H1 (cell line): ENCODE measurements at regions not wholly inside any gene's neighbourhood (a gene's known extent, or its start where the extent isn't known, plus 50 kb on each side); places are given as distances from the start of the nearest gene placed in this dataset.

Experiments
- CTCF ChIA-PET: fragments of 300-600 bp; sonication (Branson Sonifier 250); formaldehyde crosslinking; loops from one replicate; lab custom pipeline; 2021; ENCODE audit not compliant: partially characterized antibody; lab: Charles Lee
- POLR2A ChIA-PET: fragments of 300-600 bp; sonication (Branson Sonifier 250); formaldehyde crosslinking; loops from one replicate; lab custom pipeline; 2021; ENCODE audit warnings: inconsistent platforms; ENCODE audit not compliant: partially characterized antibody; lab: Charles Lee
- DNase-seq, 2 experiments: peaks; one replicate each; pipeline versions ENCODE4 v3.0.0 to v3.0.0-alpha.2; 2010 to 2022; ENCODE audit warnings: low spot score in 2 of 2, low read depth in 1 of 2, mixed read lengths in 1 of 2
- FAIRE-seq: peaks from 2 replicates; lab custom pipeline; 2011; peaks lifted over from hg19 to GRCh38; lab: Jason Lieb, UNC
- H2AFZ ChIP-seq: 2 replicates; pipeline ENCODE4 v1.8.1; 2012; ENCODE audit warnings: low read length, inconsistent platforms
- H2AK5ac ChIP-seq: 2 replicates; pipeline ENCODE4 v1.6.1; 2013; ENCODE audit warnings: low read depth, low read length
- H2BK120ac ChIP-seq: replicated peaks from 2 replicates; pipeline ENCODE3; 2013; ENCODE audit warnings: low read depth, low read length, inconsistent platforms
- H2BK12ac ChIP-seq: 2 replicates; pipeline ENCODE4 v1.6.1; 2013; ENCODE audit warnings: low read depth, low read length
- H2BK15ac ChIP-seq: 2 replicates; pipeline ENCODE4 v1.6.1; 2013; ENCODE audit warnings: low read length
- H2BK20ac ChIP-seq: 2 replicates; pipeline ENCODE4 v1.6.1; 2013; ENCODE audit warnings: low read length
- H2BK5ac ChIP-seq: 2 replicates; pipeline ENCODE4 v1.6.1; 2013; ENCODE audit warnings: low read depth, low read length
- H3K14ac ChIP-seq: 2 replicates; pipeline ENCODE4 v1.6.1; 2013; ENCODE audit warnings: inconsistent platforms; ENCODE audit not compliant: insufficient read length
- H3K18ac ChIP-seq: 2 replicates; pipeline ENCODE4 v1.6.1; 2013; ENCODE audit warnings: low read length; ENCODE audit errors: extremely low read depth
- H3K23ac ChIP-seq: 2 replicates; pipeline ENCODE4 v1.6.1; 2013; ENCODE audit warnings: inconsistent platforms; ENCODE audit not compliant: insufficient read length
- H3K23me2 ChIP-seq: 2 replicates; pipeline ENCODE4 v1.6.1; 2013; ENCODE audit warnings: low read depth, low read length
- H3K27ac ChIP-seq: 2 replicates; pipeline ENCODE4 v1.6.1; 2011; ENCODE audit warnings: low read depth, low read length, inconsistent platforms
- H3K27me3 ChIP-seq, 4 experiments: replicated peaks in 1 of 4; 1 replicate in 1 of 4; 2 replicates in 3 of 4; pipeline versions ENCODE4 v1.6.1 to v1.8.1; 2011 to 2013; ENCODE audit warnings: low read length in 3 of 4, mild to moderate bottlenecking in 3 of 4, inconsistent platforms in 2 of 4, mixed read lengths in 2 of 4, moderate library complexity in 1 of 4; ENCODE audit not compliant: control insufficient read depth in 3 of 4, insufficient read depth in 3 of 4; ENCODE audit errors: extremely low read depth in 1 of 4
- H3K36me3 ChIP-seq, 4 experiments: 2 replicates each; pipeline versions ENCODE4 v1.6.1 to v1.8.1; 2011 to 2013; ENCODE audit warnings: mild to moderate bottlenecking in 4 of 4, low read length in 3 of 4, moderate library complexity in 2 of 4, control low read depth in 1 of 4, inconsistent platforms in 1 of 4; ENCODE audit not compliant: insufficient read depth in 4 of 4, control insufficient read depth in 2 of 4
- H3K4ac ChIP-seq: replicated peaks from 2 replicates; pipeline ENCODE3; 2013; ENCODE audit warnings: low read length, low read depth, mixed read lengths, inconsistent platforms; ENCODE audit not compliant: insufficient read length
- H3K4me1 ChIP-seq, 4 experiments: replicated peaks in 1 of 4; 1 replicate in 1 of 4; 2 replicates in 3 of 4; pipeline versions ENCODE4 v1.6.1 to v1.8.1; 2011 to 2013; ENCODE audit warnings: low read length in 3 of 4, inconsistent platforms in 2 of 4, mixed read lengths in 1 of 4; ENCODE audit not compliant: insufficient read depth in 4 of 4, control insufficient read depth in 3 of 4
- H3K4me2 ChIP-seq, 2 experiments: 2 replicates each; pipeline versions ENCODE4 v1.6.1 to v1.8.1; 2011 to 2013; ENCODE audit warnings: low read depth in 2 of 2, low read length in 2 of 2, control low read depth in 1 of 2, inconsistent platforms in 1 of 2, mild to moderate bottlenecking in 1 of 2; ENCODE audit not compliant: insufficient read depth in 1 of 2
- H3K4me3 ChIP-seq, 4 experiments: fragments of 200-600, 300-600 bp in 1 of 4; sonication (generic), shearing (Covaris generic), sonication (Bioruptor Twin) in 1 of 4; 2 replicates each; pipeline versions ENCODE4 v1.5.1 to v1.8.1; 2011 to 2016; ENCODE audit warnings: low read length in 4 of 4, low read depth in 3 of 4, control low read depth in 2 of 4, inconsistent platforms in 2 of 4, mild to moderate bottlenecking in 2 of 4, mixed read lengths in 1 of 4, moderate library complexity in 1 of 4; ENCODE audit not compliant: insufficient read depth in 2 of 4; ENCODE audit errors: extremely low read depth in 1 of 4
- H3K56ac ChIP-seq: replicated peaks from 2 replicates; pipeline ENCODE3; 2013; ENCODE audit warnings: low read depth, mild to moderate bottlenecking, mixed read lengths, low read length, inconsistent platforms; ENCODE audit not compliant: insufficient read length
- H3K79me1 ChIP-seq: 2 replicates; pipeline ENCODE4 v1.6.1; 2013; ENCODE audit warnings: low read depth, low read length, control low read depth
- H3K79me2 ChIP-seq, 2 experiments: 2 replicates each; pipeline versions ENCODE4 v1.6.1 to v1.8.1; 2012 to 2013; ENCODE audit warnings: low read length in 2 of 2, mild to moderate bottlenecking in 2 of 2, inconsistent platforms in 1 of 2; ENCODE audit not compliant: insufficient read depth in 2 of 2, control insufficient read depth in 1 of 2
- H3K9ac ChIP-seq, 4 experiments: replicated peaks in 1 of 4; 1 replicate in 1 of 4; 2 replicates in 3 of 4; pipeline versions ENCODE4 v1.6.1 to v1.8.1; 2011 to 2013; ENCODE audit warnings: low read depth in 3 of 4, low read length in 3 of 4, control low read depth in 2 of 4, mild to moderate bottlenecking in 2 of 4, moderate library complexity in 2 of 4, inconsistent platforms in 1 of 4; ENCODE audit errors: extremely low read depth in 1 of 4
- H3K9me3 ChIP-seq, 2 experiments: 2 replicates each; pipeline versions ENCODE4 v1.6.1 to v1.8.1; 2012 to 2013; ENCODE audit warnings: mild to moderate bottlenecking in 2 of 2, moderate library complexity in 2 of 2, control low read depth in 1 of 2, inconsistent platforms in 1 of 2, low read depth in 1 of 2, low read length in 1 of 2, mixed read lengths in 1 of 2; ENCODE audit not compliant: insufficient read depth in 2 of 2
- H4K20me1 ChIP-seq, 2 experiments: replicated peaks in 1 of 2; 2 replicates each; pipeline versions ENCODE3 to v1.8.1; 2011 to 2013; ENCODE audit warnings: inconsistent platforms in 2 of 2, low read length in 2 of 2, mild to moderate bottlenecking in 1 of 2; ENCODE audit not compliant: insufficient read depth in 2 of 2, control insufficient read depth in 1 of 2
- H4K5ac ChIP-seq: 2 replicates; pipeline ENCODE4 v1.6.1; 2013; ENCODE audit warnings: low read length, low read depth, mixed read lengths, inconsistent platforms; ENCODE audit not compliant: insufficient read length
- H4K8ac ChIP-seq: 2 replicates; pipeline ENCODE4 v1.8.0; 2013; ENCODE audit warnings: mild to moderate bottlenecking, moderate library complexity, low read length, inconsistent platforms; ENCODE audit not compliant: insufficient read depth; ENCODE audit errors: extremely low read depth
- H4K91ac ChIP-seq: replicated peaks from 2 replicates; pipeline ENCODE3; 2013; ENCODE audit warnings: low read length, mixed read lengths, inconsistent platforms; ENCODE audit not compliant: insufficient read length
- CBX5 ChIP-seq: fragments of 300-800, 300-1000 bp; sonication (generic); IDR thresholded peaks from 2 replicates; pipeline ENCODE4 v1.7.1; 2016; ENCODE audit warnings: antibody characterized with exemption, low read length, low read depth
- KDM1A ChIP-seq: fragments of 200-600, 300-600 bp; sonication (generic); IDR thresholded peaks from 2 replicates; pipeline ENCODE4 v1.7.1; 2016; ENCODE audit warnings: mild to moderate bottlenecking, low read length, borderline replicate concordance
- KDM5A ChIP-seq: fragments of 200-600 bp; IDR thresholded peaks from 2 replicates; pipeline ENCODE4 v1.7.1; 2012; ENCODE audit warnings: mild to moderate bottlenecking, low read length, inconsistent platforms, mixed read lengths
- POLR2AphosphoS5 ChIP-seq: IDR thresholded peaks from 2 replicates; pipeline ENCODE4 v1.6.1; 2011; ENCODE audit warnings: low read depth, low read length
- SIN3A ChIP-seq, 2 experiments: IDR thresholded peaks in 1 of 2; conservative IDR thresholded peaks in 1 of 2; 2 replicates each; pipeline ENCODE4 v1.6.1; 2011 to 2012; ENCODE audit warnings: low read length in 2 of 2, improper control_type of control experiment in 1 of 2, low read depth in 1 of 2, mild to moderate bottlenecking in 1 of 2
- SIX5 ChIP-seq: IDR thresholded peaks from 2 replicates; pipeline ENCODE4 v1.6.1; 2011; ENCODE audit warnings: mild to moderate bottlenecking, low read depth, low read length
- WGBS, 2 experiments: shearing (Covaris generic) in 1 of 2; methylation state at CpG; one replicate each; pipeline versions ENCODE4 v1.1.6 to v1.1.7; 2013 to 2015; ENCODE audit warnings: low lambda C conversion rate in 2 of 2, mixed read lengths in 2 of 2, inconsistent platforms in 1 of 2, low coverage in 1 of 2, missing lambda C conversion rate in 1 of 2; ENCODE audit not compliant: insufficient replicate concordance in 2 of 2, insufficient coverage in 1 of 2, insufficient read length in 1 of 2; ENCODE audit errors: extremely low coverage in 1 of 2, missing lambda C conversion rate in 1 of 2; 5-methylcytosine and 5-hydroxymethylcytosine counted together
- TF ChIP-seq, protein P1 (sequence below): IDR thresholded peaks from 2 replicates; pipeline ENCODE4 v1.6.1; 2011; ENCODE audit warnings: low read length, improper control_type of control experiment

- Histone ChIP-seq H3K79me1 (no peaks in the 10 kb centered on the region; the same call in 1 of the 2 replicates), H4K8ac (no peak overlapping the region), H3K18ac (no peak overlapping the region), H4K5ac (no peak overlapping the region), H3K79me2 (peaks cover 0 to 17% of the 10 kb centered on the region in 2 experiments; a peak in 2 of 4 replicates), H3K27ac (no peak overlapping the region), H3K4me2 (no peak overlapping the region), H3K9me3 (no peaks in the 10 kb centered on the region), H3K56ac (no peak overlapping the region), H2BK5ac (no peak overlapping the region), H2BK20ac (no peak overlapping the region; the same call in 1 of the 2 replicates), H3K4me1 (peaks cover 0 to 6% (median 0%) of the 10 kb centered on the region in 4 experiments; a peak in 3 of 7 replicates), H2AFZ (no peak overlapping the region), H4K91ac (no peak overlapping the region), H3K23me2 (no peaks in the 10 kb centered on the region; the same call in 1 of the 2 replicates), H2BK120ac (no peak overlapping the region), H3K36me3 (no peaks in the 10 kb centered on the region), H3K4me3 (no peak overlapping the region), H3K23ac (no peak overlapping the region), H3K4ac (no peak overlapping the region), H2BK12ac (no peak overlapping the region), H3K14ac (no peak overlapping the region), H3K27me3 (no peaks in the 10 kb centered on the region), H3K9ac (no peak overlapping the region), H2AK5ac (no peak overlapping the region), H4K20me1 (peaks cover 0 to 2% of the 10 kb centered on the region in 2 experiments), H2BK15ac (no peak overlapping the region)
- WGBS, 2 experiments: 87% methylated on average over 6 of the region's 6 CpGs; no CpG with 5 or more reads in 1 of the 2 experiments
- FAIRE-seq (no peak), DNase-seq (no peak)
- TF ChIP-seq CBX5 (no peak), POLR2AphosphoS5 (no peak), KDM5A (no peak), KDM1A (no peak), SIX5 (no peak), SIN3A (conservative IDR thresholded peaks at IDR 0.05 in 1 of 2, IDR thresholded peaks at IDR 0.05 in 1 of 2; ENCODE audit: low read depth in 1 of 2, low read length in 2 of 2) (no peak)
- TF ChIP-seq, protein P1, sequence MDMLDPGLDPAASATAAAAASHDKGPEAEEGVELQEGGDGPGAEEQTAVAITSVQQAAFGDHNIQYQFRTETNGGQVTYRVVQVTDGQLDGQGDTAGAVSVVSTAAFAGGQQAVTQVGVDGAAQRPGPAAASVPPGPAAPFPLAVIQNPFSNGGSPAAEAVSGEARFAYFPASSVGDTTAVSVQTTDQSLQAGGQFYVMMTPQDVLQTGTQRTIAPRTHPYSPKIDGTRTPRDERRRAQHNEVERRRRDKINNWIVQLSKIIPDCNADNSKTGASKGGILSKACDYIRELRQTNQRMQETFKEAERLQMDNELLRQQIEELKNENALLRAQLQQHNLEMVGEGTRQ: no peak
- POLR2A ChIA-PET: no interaction called here
- CTCF ChIA-PET: no interaction called here
Observed at GRCh38 chr6:21947731-21948386, 349.0 kb downstream of the PRL start.
